Hepatocyte (in vitro differentiated cells): ENCODE measurements at regions not wholly inside any gene's neighbourhood (a gene's known extent, or its start where the extent isn't known, plus 50 kb on each side); places are given as distances from the start of the nearest gene placed in this dataset.

Experiments
- CTCF ChIP-seq: fragments of 200-600 bp; sonication (generic); IDR thresholded peaks from 2 replicates; pipeline ENCODE4 v1.5.1; 2016; ENCODE audit warnings: antibody characterized with exemption, mild to moderate bottlenecking; ENCODE audit not compliant: poor library complexity
- EZH2phosphoT487 ChIP-seq: fragments of 200-600 bp; sonication (generic); IDR thresholded peaks from one replicate; pipeline ENCODE4 v1.6.1; 2018; ENCODE audit warnings: antibody characterized with exemption, mild to moderate bottlenecking, low read depth, moderate library complexity; ENCODE audit not compliant: unreplicated experiment, severe bottlenecking

GRCh38 chr4:159566786-159567185, 463.9 kb downstream of the RAPGEF2 start:
- TF ChIP-seq CTCF: no peak
- no peak for TF ChIP-seq EZH2phosphoT487
